ENCODE measurements at regions not wholly inside any gene's neighbourhood (a gene's known extent, or its start where the extent isn't known, plus 50 kb on each side); places are given as distances from the start of the nearest gene placed in this dataset.

GRCh38 chr2:212626371-212626918, 87.8 kb upstream of the ERBB4 start:
- TF ChIP-seq CTCF (conservative IDR thresholded peaks at IDR 0.05; ENCODE audit: low read length) (no peak), EZH2phosphoT487 (IDR thresholded peaks at IDR 0.05; ENCODE audit: borderline replicate concordance) (no peak)
